ENCODE measurements at regions not wholly inside any gene's neighbourhood (a gene's known extent, or its start where the extent isn't known, plus 50 kb on each side); places are given as distances from the start of the nearest gene placed in this dataset.

DNA sequence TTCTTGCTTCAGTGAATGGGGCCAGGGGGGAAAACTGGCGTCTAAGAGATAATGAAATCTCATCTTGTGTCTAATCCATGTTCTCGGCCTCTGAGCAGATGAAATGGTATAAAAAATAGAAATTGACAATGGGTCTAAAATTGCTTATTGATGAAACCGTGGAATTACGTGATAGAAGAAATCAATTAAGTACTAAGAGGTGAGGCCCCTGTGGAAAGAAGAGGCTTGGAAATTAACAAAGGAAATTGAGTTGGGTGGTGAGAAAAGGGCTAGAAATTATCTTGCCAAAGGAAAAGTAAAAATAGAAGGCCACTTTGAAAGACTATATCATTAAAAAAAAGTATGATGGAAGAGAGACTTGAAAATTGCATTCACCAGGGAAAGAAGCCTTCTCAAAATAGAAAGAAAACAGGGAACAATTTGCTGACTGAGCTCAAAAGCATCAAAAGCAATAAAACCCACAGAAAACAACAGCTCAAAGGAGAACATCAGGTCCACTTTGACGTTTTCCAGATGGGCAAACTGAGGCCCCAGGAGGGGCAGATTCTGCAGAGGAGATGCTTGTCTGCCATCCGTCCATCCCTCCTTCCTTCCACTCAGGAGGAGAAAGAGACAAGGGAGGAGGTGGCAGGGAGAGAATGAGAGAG is 226.1 kb upstream of the RTL1 start:
- DNase-seq: no peak
- no peak overlapping the region for H3K18ac ChIP-seq (ENCODE audit: low read depth in 1 of 2, low read length in 2 of 2)
- H3K27me3 ChIP-seq (ENCODE audit: control insufficient read depth in 1 of 2, insufficient read depth in 1 of 2, low read length in 2 of 2): peaks cover 38 to 67% of the 10 kb centered on the region in 2 experiments
- H2AFZ ChIP-seq (ENCODE audit: low read depth, low read length): no peak overlapping the region
- H3K9me3 ChIP-seq (ENCODE audit: control insufficient read depth, low read length): no peaks in the 10 kb centered on the region
- H3K4ac ChIP-seq (ENCODE audit: low read depth in 1 of 2, low read length in 2 of 2): no peak overlapping the region
- no peaks in the 10 kb centered on the region for H3K36me3 ChIP-seq (ENCODE audit: control insufficient read depth in 1 of 2, insufficient read depth in 2 of 2, low read depth in 1 of 2, low read length in 2 of 2)
- no peaks in the 10 kb centered on the region for H3K4me1 ChIP-seq (ENCODE audit: control insufficient read depth, insufficient read depth, low read depth, low read length)
- no peak overlapping the region for H2BK5ac ChIP-seq (ENCODE audit: low read depth, low read length, poor library complexity, severe bottlenecking)
- no peak overlapping the region for H3K14ac ChIP-seq (ENCODE audit: low read length in 2 of 2)
- H4K91ac ChIP-seq (ENCODE audit: low read length): no peak overlapping the region
- no peak overlapping the region for H2BK12ac ChIP-seq (ENCODE audit: low read length in 2 of 2)
- no peak overlapping the region for H2BK15ac ChIP-seq (ENCODE audit: low read depth, poor library complexity, severe bottlenecking)
- no peak overlapping the region for H3K9ac ChIP-seq (ENCODE audit: low read length)
- WGBS: 65% methylated on average over 4 of the region's 6 CpGs
- no peaks in the 10 kb centered on the region for H3K79me1 ChIP-seq (replicated peaks; ENCODE audit: low read length, poor library complexity, severe bottlenecking)
- no peak overlapping the region for H2BK120ac ChIP-seq (ENCODE audit: low read depth, low read length)
- no peak overlapping the region for H3K4me3 ChIP-seq (ENCODE audit: insufficient read depth in 1 of 2, low read depth in 1 of 2, low read length in 2 of 2)
- no peak overlapping the region for H4K8ac ChIP-seq (ENCODE audit: low read length)
- H3K23ac ChIP-seq (ENCODE audit: low read length in 2 of 2): no peak overlapping the region
- no peak overlapping the region for H3K4me2 ChIP-seq (ENCODE audit: low read length, poor library complexity, severe bottlenecking)
- no peak overlapping the region for H2AK5ac ChIP-seq (ENCODE audit: low read length, severe bottlenecking)
- H3K27ac ChIP-seq (ENCODE audit: low read length, poor library complexity, severe bottlenecking): no peak overlapping the region

DNA sequence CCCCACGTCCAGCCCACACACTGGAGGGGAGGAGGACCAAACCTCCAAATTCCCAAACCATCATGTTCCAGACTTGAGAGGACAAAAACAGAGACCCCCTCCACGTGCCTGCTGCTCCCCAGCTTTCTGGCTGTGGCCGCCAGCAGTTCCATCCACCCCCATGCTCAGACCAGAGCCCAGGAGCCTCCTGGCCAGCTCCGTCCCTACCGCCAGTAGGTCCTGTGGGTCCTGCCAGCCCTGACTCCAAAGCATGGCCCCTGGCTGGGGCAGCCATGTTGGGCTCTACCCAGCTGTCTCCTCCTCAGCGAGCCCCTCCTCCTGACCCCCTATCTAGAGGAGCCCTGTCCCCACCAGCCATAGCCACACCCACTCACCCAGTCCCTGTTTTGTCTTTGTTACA is 227.3 kb upstream of the RTL1 start:
- Histone ChIP-seq H3K9ac (ENCODE audit: low read length) (no peak overlapping the region), H3K4me1 (ENCODE audit: control insufficient read depth, insufficient read depth, low read depth, low read length) (no peaks in the 10 kb centered on the region), H3K9me3 (ENCODE audit: control insufficient read depth, low read length) (no peaks in the 10 kb centered on the region), H2BK5ac (ENCODE audit: low read depth, low read length, poor library complexity, severe bottlenecking) (no peak overlapping the region), H3K4ac (ENCODE audit: low read depth in 1 of 2, low read length in 2 of 2) (no peak overlapping the region), H3K36me3 (ENCODE audit: control insufficient read depth in 1 of 2, insufficient read depth in 2 of 2, low read depth in 1 of 2, low read length in 2 of 2) (no peaks in the 10 kb centered on the region), H3K4me3 (ENCODE audit: insufficient read depth in 1 of 2, low read depth in 1 of 2, low read length in 2 of 2) (no peak overlapping the region), H3K4me2 (ENCODE audit: low read length, poor library complexity, severe bottlenecking) (no peak overlapping the region), H3K18ac (ENCODE audit: low read depth in 1 of 2, low read length in 2 of 2) (no peak overlapping the region), H4K8ac (ENCODE audit: low read length) (no peak overlapping the region), H2BK120ac (ENCODE audit: low read depth, low read length) (no peak overlapping the region), H4K91ac (ENCODE audit: low read length) (no peak overlapping the region), H3K14ac (ENCODE audit: low read length in 2 of 2) (no peak overlapping the region), H2BK12ac (ENCODE audit: low read length in 2 of 2) (no peak overlapping the region), H2AK5ac (ENCODE audit: low read length, severe bottlenecking) (no peak overlapping the region), H2BK15ac (ENCODE audit: low read depth, poor library complexity, severe bottlenecking) (no peak overlapping the region), H3K27ac (ENCODE audit: low read length, poor library complexity, severe bottlenecking) (no peak overlapping the region), H2AFZ (ENCODE audit: low read depth, low read length) (no peak overlapping the region), H3K79me1 (replicated peaks; ENCODE audit: low read length, poor library complexity, severe bottlenecking) (no peaks in the 10 kb centered on the region), H3K27me3 (ENCODE audit: control insufficient read depth in 1 of 2, insufficient read depth in 1 of 2, low read length in 2 of 2) (peaks cover 38 to 60% of the 10 kb centered on the region in 2 experiments), H3K23ac (ENCODE audit: low read length in 2 of 2) (no peak overlapping the region)
- no peak for DNase-seq
- 64% methylated on average over 6 of the region's 6 CpGs for WGBS

DNA sequence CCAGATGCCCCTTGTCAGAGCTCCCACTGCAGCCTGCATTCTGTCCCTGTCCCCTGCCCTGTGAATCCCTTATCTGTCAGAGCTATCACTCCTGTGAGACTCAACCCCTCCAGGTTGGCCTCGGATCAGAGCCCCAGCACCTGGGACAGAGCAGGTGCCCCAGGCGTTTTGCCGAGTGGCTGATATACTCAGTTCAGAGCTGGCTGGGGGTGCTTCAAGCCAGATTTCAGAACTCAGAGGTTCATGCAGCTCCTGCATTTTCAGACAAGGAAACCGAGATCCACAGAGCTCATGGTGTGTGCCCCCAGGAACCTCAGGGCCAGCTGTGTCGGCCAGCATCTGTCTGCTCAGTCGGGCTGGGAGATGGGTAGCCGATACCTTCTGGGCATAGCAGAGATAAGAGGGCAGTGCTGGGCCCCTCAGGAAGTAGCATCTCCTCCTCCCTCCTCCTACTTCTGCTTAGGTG is 228.0 kb upstream of the RTL1 start:
- no peak overlapping the region for H3K18ac ChIP-seq (ENCODE audit: low read depth in 1 of 2, low read length in 2 of 2)
- no peaks in the 10 kb centered on the region for H3K36me3 ChIP-seq (ENCODE audit: control insufficient read depth in 1 of 2, insufficient read depth in 2 of 2, low read depth in 1 of 2, low read length in 2 of 2)
- H4K91ac ChIP-seq (ENCODE audit: low read length): no peak overlapping the region
- H3K27ac ChIP-seq (ENCODE audit: low read length, poor library complexity, severe bottlenecking): no peak overlapping the region
- no peaks in the 10 kb centered on the region for H3K4me1 ChIP-seq (ENCODE audit: control insufficient read depth, insufficient read depth, low read depth, low read length)
- no peak overlapping the region for H2BK5ac ChIP-seq (ENCODE audit: low read depth, low read length, poor library complexity, severe bottlenecking)
- no peak overlapping the region for H3K4me2 ChIP-seq (ENCODE audit: low read length, poor library complexity, severe bottlenecking)
- H3K14ac ChIP-seq (ENCODE audit: low read length in 2 of 2): no peak overlapping the region
- peaks cover 38 to 56% of the 10 kb centered on the region in 2 experiments for H3K27me3 ChIP-seq (ENCODE audit: control insufficient read depth in 1 of 2, insufficient read depth in 1 of 2, low read length in 2 of 2)
- no peak overlapping the region for H2AK5ac ChIP-seq (ENCODE audit: low read length, severe bottlenecking)
- H2BK12ac ChIP-seq (ENCODE audit: low read length in 2 of 2): no peak overlapping the region
- no peaks in the 10 kb centered on the region for H3K79me1 ChIP-seq (replicated peaks; ENCODE audit: low read length, poor library complexity, severe bottlenecking)
- no peak overlapping the region for H2BK120ac ChIP-seq (ENCODE audit: low read depth, low read length)
- H3K4ac ChIP-seq (ENCODE audit: low read depth in 1 of 2, low read length in 2 of 2): no peak overlapping the region
- no peak for DNase-seq
- no peak overlapping the region for H3K9ac ChIP-seq (ENCODE audit: low read length)
- H3K9me3 ChIP-seq (ENCODE audit: control insufficient read depth, low read length): no peaks in the 10 kb centered on the region
- no peak overlapping the region for H3K23ac ChIP-seq (ENCODE audit: low read length in 2 of 2)
- WGBS: 28% methylated on average over 7 of the region's 7 CpGs
- H3K4me3 ChIP-seq (ENCODE audit: insufficient read depth in 1 of 2, low read depth in 1 of 2, low read length in 2 of 2): no peak overlapping the region
- H2AFZ ChIP-seq (ENCODE audit: low read depth, low read length): no peak overlapping the region
- no peak overlapping the region for H2BK15ac ChIP-seq (ENCODE audit: low read depth, poor library complexity, severe bottlenecking)
- no peak overlapping the region for H4K8ac ChIP-seq (ENCODE audit: low read length)

DNA sequence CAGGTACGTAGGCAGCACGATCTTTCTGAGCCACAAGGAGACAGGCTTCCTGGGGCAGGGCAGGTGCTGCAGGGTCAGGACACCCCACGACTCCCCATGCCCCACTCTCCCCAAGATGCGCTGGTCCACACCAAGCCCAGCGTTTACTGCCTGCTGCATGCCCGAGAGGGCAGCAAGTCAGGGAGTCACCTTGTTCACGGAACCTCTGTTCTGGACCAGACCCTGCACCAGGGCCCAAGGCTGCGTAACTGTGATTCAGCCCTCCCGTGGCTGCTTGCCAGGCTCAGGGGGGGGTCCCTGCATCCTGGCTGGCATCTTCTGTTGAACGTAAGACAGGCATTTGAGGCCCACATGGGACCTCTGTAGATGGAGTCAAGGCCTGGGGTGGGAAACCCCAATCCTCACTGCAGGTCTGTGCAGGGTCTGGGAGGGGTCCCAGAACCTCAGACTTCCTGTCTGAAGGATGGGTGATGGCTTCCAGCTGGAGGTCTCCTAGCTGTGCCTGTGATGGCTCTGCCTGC is 228.6 kb upstream of the RTL1 start:
- Histone ChIP-seq H3K4me1 (ENCODE audit: control insufficient read depth, insufficient read depth, low read depth, low read length) (no peaks in the 10 kb centered on the region), H3K36me3 (ENCODE audit: control insufficient read depth in 1 of 2, insufficient read depth in 2 of 2, low read depth in 1 of 2, low read length in 2 of 2) (no peaks in the 10 kb centered on the region), H2BK120ac (ENCODE audit: low read depth, low read length) (no peak overlapping the region), H3K9ac (ENCODE audit: low read length) (no peak overlapping the region), H3K14ac (ENCODE audit: low read length in 2 of 2) (no peak overlapping the region), H3K4me2 (ENCODE audit: low read length, poor library complexity, severe bottlenecking) (no peak overlapping the region), H3K4me3 (ENCODE audit: insufficient read depth in 1 of 2, low read depth in 1 of 2, low read length in 2 of 2) (no peak overlapping the region), H2AFZ (ENCODE audit: low read depth, low read length) (no peak overlapping the region), H3K18ac (ENCODE audit: low read depth in 1 of 2, low read length in 2 of 2) (no peak overlapping the region), H3K27me3 (ENCODE audit: control insufficient read depth in 1 of 2, insufficient read depth in 1 of 2, low read length in 2 of 2) (peaks cover 38 to 50% of the 10 kb centered on the region in 2 experiments), H2BK5ac (ENCODE audit: low read depth, low read length, poor library complexity, severe bottlenecking) (no peak overlapping the region), H2AK5ac (ENCODE audit: low read length, severe bottlenecking) (no peak overlapping the region), H2BK12ac (ENCODE audit: low read length in 2 of 2) (no peak overlapping the region), H4K8ac (ENCODE audit: low read length) (no peak overlapping the region), H3K4ac (ENCODE audit: low read depth in 1 of 2, low read length in 2 of 2) (no peak overlapping the region), H3K79me1 (replicated peaks; ENCODE audit: low read length, poor library complexity, severe bottlenecking) (no peaks in the 10 kb centered on the region), H2BK15ac (ENCODE audit: low read depth, poor library complexity, severe bottlenecking) (no peak overlapping the region), H3K27ac (ENCODE audit: low read length, poor library complexity, severe bottlenecking) (no peak overlapping the region), H4K91ac (ENCODE audit: low read length) (no peak overlapping the region), H3K9me3 (ENCODE audit: control insufficient read depth, low read length) (no peaks in the 10 kb centered on the region), H3K23ac (ENCODE audit: low read length in 2 of 2) (no peak overlapping the region)
- 67% methylated on average over 10 of the region's 10 CpGs for WGBS
- DNase-seq: no peak
